OCI-LY3 (cell line): ENCODE measurements at regions not wholly inside any gene's neighbourhood (a gene's known extent, or its start where the extent isn't known, plus 50 kb on each side); places are given as distances from the start of the nearest gene placed in this dataset.

Source experiments
- H2AFZ ChIP-seq: fragments of 200-600, 300-600 bp; shearing (Covaris generic); 2 replicates; pipeline ENCODE4 v1.6.0; 2014; ENCODE audit warnings: antibody characterized with exemption, low read depth, low read length
- H3K27ac ChIP-seq: fragments of 200-600, 300-600 bp; sonication (generic); 2 replicates; pipeline ENCODE4 v1.5.1; 2014; ENCODE audit warnings: mild to moderate bottlenecking, low read length, moderate library complexity, mixed read lengths
- H3K27me3 ChIP-seq: fragments of 200-600, 300-600 bp; sonication (generic); 2 replicates; pipeline ENCODE4 v1.6.1; 2014; ENCODE audit warnings: low read depth, low read length, mixed read lengths
- H3K36me3 ChIP-seq: fragments of 200-600, 300-600 bp; sonication (generic); replicated peaks from 2 replicates; pipeline ENCODE3; 2014; ENCODE audit warnings: low read depth, low read length, mixed read lengths
- H3K4me1 ChIP-seq: fragments of 300-600, 200-600 bp; sonication (generic); 2 replicates; pipeline ENCODE4 v1.6.1; 2014; ENCODE audit warnings: low read length, mixed read lengths
- H3K4me2 ChIP-seq: fragments of 200-600, 300-600 bp; sonication (generic); 2 replicates; pipeline ENCODE4 v1.6.1; 2014; ENCODE audit warnings: low read length, mixed read lengths
- H3K4me3 ChIP-seq: fragments of 300-600, 200-600 bp; sonication (generic); 2 replicates; pipeline ENCODE4 v1.5.1; 2014; ENCODE audit warnings: antibody characterized with exemption, mild to moderate bottlenecking, low read length, moderate library complexity
- H3K79me2 ChIP-seq: fragments of 300-600, 200-600 bp; shearing (Covaris generic); 2 replicates; pipeline ENCODE4 v1.6.1; 2014; ENCODE audit warnings: mild to moderate bottlenecking, low read length, mixed read lengths
- H3K9ac ChIP-seq: fragments of 300-600, 200-600 bp; shearing (Covaris generic); 2 replicates; pipeline ENCODE4 v1.6.0; 2014; ENCODE audit warnings: mild to moderate bottlenecking, low read length, moderate library complexity
- H3K9me3 ChIP-seq: fragments of 200-600, 300-600 bp; shearing (Covaris generic); 2 replicates; pipeline ENCODE4 v1.6.1; 2014; ENCODE audit warnings: low read length, mixed read lengths; ENCODE audit not compliant: insufficient read depth
- H4K20me1 ChIP-seq: fragments of 200-600, 300-600 bp; sonication (generic); 2 replicates; pipeline ENCODE4 v1.6.1; 2016; ENCODE audit warnings: low read length, mixed read lengths; ENCODE audit not compliant: insufficient read depth
- CTCF ChIP-seq: fragments of 200-600, 300-600 bp; sonication (generic); IDR thresholded peaks from 2 replicates; pipeline ENCODE4 v1.5.1; 2014; ENCODE audit warnings: antibody characterized with exemption, low read length, low read depth
- EZH2phosphoT487 ChIP-seq: fragments of 200-600 bp; shearing (Covaris generic); IDR thresholded peaks from 2 replicates; pipeline ENCODE4 v1.6.1; 2018; ENCODE audit warnings: antibody characterized with exemption, mixed run types, low read depth

- no peaks in the 10 kb centered on the region for H3K9me3 ChIP-seq
- no peak for TF ChIP-seq CTCF
- TF ChIP-seq EZH2phosphoT487 = no peak
- no peak overlapping the region for H3K4me3 ChIP-seq
- H3K79me2 ChIP-seq = no peaks in the 10 kb centered on the region
- H4K20me1 ChIP-seq = no peaks in the 10 kb centered on the region
- no peaks in the 10 kb centered on the region for H3K27me3 ChIP-seq
- peaks cover 3% of the 10 kb centered on the region; the same call in 1 of the 2 replicates for H3K4me1 ChIP-seq
- no peak overlapping the region for H2AFZ ChIP-seq
- H3K4me2 ChIP-seq = no peak overlapping the region
- H3K9ac ChIP-seq = no peak overlapping the region
- no peak overlapping the region for H3K27ac ChIP-seq
- no peaks in the 10 kb centered on the region for H3K36me3 ChIP-seq
Observed at GRCh38 chr11:105553025-105553424, 56.8 kb upstream of the GRIA4 start.

GRCh38 chr11:105548359-105548758 lies 61.5 kb upstream of the GRIA4 start:
- H3K36me3 ChIP-seq = no peaks in the 10 kb centered on the region
- H4K20me1 ChIP-seq = no peaks in the 10 kb centered on the region
- H3K9ac ChIP-seq = no peak overlapping the region
- TF ChIP-seq CTCF (no peak), EZH2phosphoT487 (no peak)
- no peak overlapping the region for H3K27ac ChIP-seq
- H2AFZ ChIP-seq = no peak overlapping the region
- H3K4me2 ChIP-seq = no peak overlapping the region
- no peak overlapping the region for H3K4me3 ChIP-seq
- H3K27me3 ChIP-seq = no peaks in the 10 kb centered on the region
- H3K9me3 ChIP-seq = no peaks in the 10 kb centered on the region
- H3K4me1 ChIP-seq = peaks cover 3% of the 10 kb centered on the region; the same call in 1 of the 2 replicates
- no peaks in the 10 kb centered on the region for H3K79me2 ChIP-seq

GRCh38 chr11:105538588-105538987 lies 71.3 kb upstream of the GRIA4 start:
- Histone ChIP-seq H3K4me1 (no peaks in the 10 kb centered on the region), H3K79me2 (no peaks in the 10 kb centered on the region), H3K27me3 (no peaks in the 10 kb centered on the region), H3K4me2 (no peak overlapping the region), H3K4me3 (no peak overlapping the region), H3K9me3 (no peaks in the 10 kb centered on the region), H2AFZ (no peak overlapping the region), H3K9ac (no peak overlapping the region), H3K36me3 (no peaks in the 10 kb centered on the region), H3K27ac (no peak overlapping the region), H4K20me1 (no peaks in the 10 kb centered on the region)
- TF ChIP-seq CTCF = no peak
- TF ChIP-seq EZH2phosphoT487 = no peak

- H3K27ac ChIP-seq = no peak overlapping the region
- H3K9ac ChIP-seq = no peak overlapping the region
- no peak overlapping the region for H3K4me3 ChIP-seq
- no peaks in the 10 kb centered on the region for H3K4me1 ChIP-seq
- H3K36me3 ChIP-seq = no peaks in the 10 kb centered on the region
- H3K4me2 ChIP-seq = no peak overlapping the region
- TF ChIP-seq EZH2phosphoT487 (no peak), CTCF (no peak)
- H3K79me2 ChIP-seq = no peaks in the 10 kb centered on the region
- H2AFZ ChIP-seq = no peak overlapping the region
- no peaks in the 10 kb centered on the region for H3K9me3 ChIP-seq
- H4K20me1 ChIP-seq = no peaks in the 10 kb centered on the region
- no peaks in the 10 kb centered on the region for H3K27me3 ChIP-seq
Observed at GRCh38 chr11:105537531-105537930, 72.3 kb upstream of the GRIA4 start.
